Immature natural killer cell (primary cell): ENCODE measurements at regions not wholly inside any gene's neighbourhood (a gene's known extent, or its start where the extent isn't known, plus 50 kb on each side); places are given as distances from the start of the nearest gene placed in this dataset.

ENCODE experiments used
- DNase-seq, 3 donors: peaks; one replicate each; pipeline ENCODE4 v3.0.0; 2022; ENCODE audit warnings: mixed read lengths in 1 of 3
- H3K27ac Mint-ChIP-seq, 6 donors: one replicate each; pipeline ENCODE4 v1.8.0; 2020; ENCODE audit warnings: mixed read lengths in 6 of 6, mild to moderate bottlenecking in 5 of 6, inconsistent platforms in 4 of 6, moderate library complexity in 3 of 6
- H3K27me3 Mint-ChIP-seq, 3 donors: one replicate each; pipeline ENCODE4 v1.8.0; 2020 to 2021; ENCODE audit warnings: low read depth in 3 of 3, mild to moderate bottlenecking in 3 of 3, mixed read lengths in 3 of 3, moderate library complexity in 3 of 3, inconsistent platforms in 1 of 3
- H3K36me3 Mint-ChIP-seq, 3 donors: one replicate each; pipeline ENCODE4 v1.8.0; 2020; ENCODE audit warnings: mixed read lengths in 3 of 3, inconsistent platforms in 2 of 3, mild to moderate bottlenecking in 2 of 3
- H3K4me1 Mint-ChIP-seq, 2 donors: one replicate each; pipeline ENCODE4 v1.8.0; 2020; ENCODE audit warnings: inconsistent platforms in 2 of 2, mild to moderate bottlenecking in 2 of 2, mixed read lengths in 2 of 2, moderate library complexity in 1 of 2
- H3K4me3 Mint-ChIP-seq, 5 donors: one replicate each; pipeline ENCODE4 v1.8.0; 2020; ENCODE audit warnings: mild to moderate bottlenecking in 5 of 5, mixed read lengths in 5 of 5, inconsistent platforms in 3 of 5, moderate library complexity in 3 of 5
- H3K9me3 Mint-ChIP-seq, 6 donors: one replicate each; pipeline ENCODE4 v1.8.0; 2020; ENCODE audit warnings: mild to moderate bottlenecking in 6 of 6, mixed read lengths in 6 of 6, inconsistent platforms in 4 of 6, moderate library complexity in 3 of 6

DNA sequence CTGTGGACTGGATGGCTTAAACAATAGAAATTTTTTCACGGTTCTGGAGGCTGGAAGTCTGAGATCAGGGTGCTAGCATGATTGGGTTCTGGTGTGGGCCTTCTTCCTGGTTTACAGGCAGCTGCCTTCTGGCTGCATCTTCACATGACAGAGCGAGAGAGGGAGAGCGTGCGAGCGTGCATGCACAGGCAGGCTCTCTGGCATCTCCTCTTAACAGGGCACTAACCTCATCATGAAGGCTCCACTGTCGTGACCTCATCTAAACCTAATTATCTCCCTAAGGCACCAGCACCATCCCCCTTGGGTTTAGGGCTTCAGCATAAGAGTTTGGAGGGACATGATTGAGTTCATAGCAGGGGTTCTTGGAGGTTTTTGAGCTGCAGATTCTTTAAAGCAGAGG is 292.0 kb upstream of the C2CD4B start:
- H3K9me3 Mint-ChIP-seq, result peaks cover 0 to 2% (median 0%) of the 10 kb centered on the region in 6 donors
- no peaks in the 10 kb centered on the region for H3K4me1 Mint-ChIP-seq
- no peaks in the 10 kb centered on the region for H3K36me3 Mint-ChIP-seq
- no peak overlapping the region for H3K27ac Mint-ChIP-seq
- H3K4me3 Mint-ChIP-seq, result no peak overlapping the region
- no peak for DNase-seq
- peaks cover 0 to 5% (median 5%) of the 10 kb centered on the region in 3 donors for H3K27me3 Mint-ChIP-seq

DNA sequence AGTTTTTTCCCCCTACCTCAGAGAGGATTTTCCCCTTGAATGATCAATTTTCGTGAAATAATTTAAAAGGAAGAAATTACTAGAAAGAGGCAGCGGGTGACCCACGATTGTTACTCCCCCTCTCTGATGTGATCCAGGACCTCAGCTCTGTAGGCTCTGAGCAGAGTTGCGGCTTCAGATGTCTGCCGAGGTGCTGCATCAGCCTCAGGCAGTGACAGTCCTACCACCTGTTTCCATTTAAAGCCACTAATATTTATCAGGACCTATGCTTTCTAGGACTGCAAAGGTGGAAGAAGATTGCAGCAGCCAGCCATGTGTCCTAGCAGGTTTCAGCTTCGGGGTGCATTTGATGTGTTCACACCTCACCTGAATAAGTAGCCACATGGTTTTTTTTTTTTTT is 294.8 kb upstream of the C2CD4B start:
- Mint-ChIP-seq H3K36me3 (no peaks in the 10 kb centered on the region), H3K27me3 (peaks cover 0 to 5% (median 2%) of the 10 kb centered on the region in 3 donors), H3K4me3 (no peak overlapping the region), H3K9me3 (peaks cover 0 to 2% (median 0%) of the 10 kb centered on the region in 6 donors), H3K27ac (no peak overlapping the region), H3K4me1 (no peaks in the 10 kb centered on the region)
- DNase-seq, result no peak

GRCh38 chr15:62462268-62462667 is 297.2 kb upstream of the C2CD4B start:
- Mint-ChIP-seq H3K27me3 (peaks cover 2 to 5% (median 2%) of the 10 kb centered on the region in 3 donors), H3K27ac (no peak overlapping the region), H3K9me3 (peaks cover 0 to 2% (median 0%) of the 10 kb centered on the region in 6 donors), H3K36me3 (no peaks in the 10 kb centered on the region), H3K4me3 (no peak overlapping the region), H3K4me1 (no peaks in the 10 kb centered on the region)
- DNase-seq, result no peak

DNA sequence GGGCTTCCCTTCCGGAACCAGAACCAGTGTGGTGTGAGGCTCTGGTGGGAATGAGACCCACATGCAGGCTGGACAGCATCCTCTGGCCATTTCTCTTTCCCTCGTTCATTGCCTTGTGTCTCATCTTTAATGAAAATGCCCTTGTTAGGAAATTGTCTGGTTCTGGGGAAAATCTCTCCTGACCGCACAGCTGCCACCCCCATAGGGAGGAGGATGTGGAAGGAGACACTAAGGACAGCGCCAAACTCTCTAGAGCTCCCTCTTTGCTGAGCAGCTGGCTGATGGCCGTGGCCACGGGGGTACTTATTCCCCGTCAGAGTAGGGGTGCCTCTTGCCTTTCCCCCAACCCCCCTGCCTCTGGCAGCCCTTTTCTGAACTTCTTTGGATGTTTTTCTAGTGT is 297.6 kb upstream of the C2CD4B start:
- Mint-ChIP-seq H3K9me3 (peaks cover 0 to 2% (median 0%) of the 10 kb centered on the region in 6 donors), H3K36me3 (no peaks in the 10 kb centered on the region), H3K27me3 (peaks cover 2 to 5% (median 2%) of the 10 kb centered on the region in 3 donors), H3K4me1 (no peaks in the 10 kb centered on the region), H3K4me3 (no peak overlapping the region), H3K27ac (no peak overlapping the region)
- no peak for DNase-seq

DNA sequence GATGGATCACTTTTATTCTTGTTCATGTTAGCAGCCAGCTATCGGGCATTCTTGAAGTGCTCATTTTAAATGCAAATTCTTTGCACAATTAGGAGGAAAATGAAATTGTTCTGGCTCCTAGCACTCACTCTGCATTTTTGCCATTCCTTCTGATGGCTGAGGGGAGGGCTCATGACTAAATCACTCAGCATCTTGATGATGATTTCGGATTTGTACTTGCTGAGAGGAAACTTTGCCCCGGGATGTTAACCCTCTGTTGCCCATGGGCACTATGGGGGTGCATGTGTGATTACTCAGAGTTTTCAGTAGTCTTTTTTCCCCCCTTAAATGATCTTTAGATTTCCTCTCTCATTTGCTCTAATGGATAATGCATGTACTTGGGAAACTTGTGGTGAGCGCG is 299.6 kb upstream of the C2CD4B start:
- no peak overlapping the region for H3K27ac Mint-ChIP-seq
- no peak overlapping the region for H3K4me3 Mint-ChIP-seq
- H3K9me3 Mint-ChIP-seq, result peaks cover 0 to 2% (median 0%) of the 10 kb centered on the region in 6 donors
- H3K36me3 Mint-ChIP-seq, result no peaks in the 10 kb centered on the region
- no peaks in the 10 kb centered on the region for H3K4me1 Mint-ChIP-seq
- no peak for DNase-seq
- peaks cover 2 to 5% (median 4%) of the 10 kb centered on the region in 3 donors for H3K27me3 Mint-ChIP-seq

- Mint-ChIP-seq H3K36me3 (no peaks in the 10 kb centered on the region), H3K27me3 (peaks cover 2 to 5% (median 4%) of the 10 kb centered on the region in 3 donors), H3K4me1 (no peaks in the 10 kb centered on the region), H3K4me3 (no peak overlapping the region), H3K27ac (no peak overlapping the region), H3K9me3 (peaks cover 0 to 2% (median 0%) of the 10 kb centered on the region in 6 donors)
- DNase-seq, result no peak
Measured at GRCh38 chr15:62465173-62465572, 300.1 kb upstream of the C2CD4B start.

DNA sequence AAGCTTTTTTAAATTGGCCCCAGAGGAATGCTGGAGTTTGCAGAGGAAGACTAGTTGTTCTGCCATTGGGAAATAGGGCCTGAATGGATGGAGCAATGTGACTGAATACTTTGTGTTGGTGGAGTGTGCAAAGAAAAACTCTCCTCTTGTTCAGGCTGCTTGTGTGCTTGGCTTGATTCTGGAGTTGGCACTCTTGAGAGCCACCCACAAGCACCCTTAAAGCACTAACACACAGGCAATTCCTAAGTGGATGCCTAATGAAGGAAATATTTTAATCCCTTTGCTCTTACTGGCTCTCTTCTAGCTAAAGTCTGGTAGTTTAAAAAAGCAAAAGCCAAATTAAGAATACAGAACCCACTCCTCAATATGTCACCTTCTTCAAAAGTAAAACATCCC is 304.4 kb upstream of the C2CD4B start:
- Mint-ChIP-seq H3K27me3 (peaks cover 0 to 2% (median 2%) of the 10 kb centered on the region in 3 donors), H3K27ac (no peak overlapping the region), H3K4me1 (no peaks in the 10 kb centered on the region), H3K4me3 (no peak overlapping the region), H3K36me3 (no peaks in the 10 kb centered on the region), H3K9me3 (no peaks in the 10 kb centered on the region)
- no peak for DNase-seq

DNA sequence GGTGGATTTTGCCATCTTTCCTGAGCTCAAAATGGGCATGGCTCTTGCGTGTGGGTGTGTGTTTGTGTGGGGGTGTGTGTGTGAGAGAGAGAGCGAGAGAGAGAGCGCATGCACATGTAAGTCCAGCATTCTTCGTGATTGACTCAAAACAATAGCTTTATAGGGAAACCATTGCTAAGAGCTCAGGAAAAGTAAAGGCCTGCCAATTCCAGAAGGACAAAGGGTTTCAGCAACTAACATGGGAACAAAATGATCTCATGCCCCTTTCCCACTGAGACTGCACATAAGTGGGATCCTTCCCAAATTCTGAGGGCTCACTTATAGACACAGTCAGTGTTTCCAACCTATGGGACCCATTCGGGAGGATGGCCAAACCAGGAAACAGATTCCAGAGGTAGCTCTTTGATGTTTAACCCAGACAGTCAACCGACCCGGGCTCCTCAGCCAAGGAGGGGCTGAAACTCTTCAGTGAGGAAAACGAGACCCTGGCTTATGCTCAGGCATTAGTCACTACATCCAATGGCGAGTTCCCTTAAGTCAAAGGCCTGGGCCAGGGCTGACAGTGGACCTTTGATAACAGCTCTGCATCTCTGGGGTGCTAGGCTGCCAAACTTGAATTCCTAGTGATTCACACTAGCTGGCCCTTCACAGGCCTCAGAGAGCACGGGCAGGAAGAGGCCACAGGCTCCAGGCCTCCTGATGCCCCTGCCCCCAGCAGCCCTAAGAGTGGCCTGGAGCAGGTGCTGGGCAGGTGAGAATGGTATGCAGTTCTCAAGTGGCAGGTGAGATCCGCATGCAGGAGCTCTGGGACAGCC is 305.0 kb upstream of the C2CD4B start:
- Mint-ChIP-seq H3K9me3 (no peaks in the 10 kb centered on the region), H3K27ac (no peak overlapping the region), H3K36me3 (no peaks in the 10 kb centered on the region), H3K4me1 (no peaks in the 10 kb centered on the region), H3K27me3 (peaks cover 0 to 2% (median 2%) of the 10 kb centered on the region in 3 donors), H3K4me3 (no peak overlapping the region)
- no peak for DNase-seq

- no peak overlapping the region for H3K27ac Mint-ChIP-seq
- H3K9me3 Mint-ChIP-seq, result no peaks in the 10 kb centered on the region
- H3K4me1 Mint-ChIP-seq, result no peaks in the 10 kb centered on the region
- H3K36me3 Mint-ChIP-seq, result no peaks in the 10 kb centered on the region
- no peak overlapping the region for H3K4me3 Mint-ChIP-seq
- peaks cover 0 to 2% (median 0%) of the 10 kb centered on the region in 3 donors for H3K27me3 Mint-ChIP-seq
- DNase-seq, result no peak
Measured at GRCh38 chr15:62472616-62473299, 307.7 kb upstream of the C2CD4B start.

- Mint-ChIP-seq H3K4me3 (no peak overlapping the region), H3K9me3 (no peaks in the 10 kb centered on the region), H3K27me3 (no peaks in the 10 kb centered on the region), H3K27ac (no peak overlapping the region), H3K4me1 (no peaks in the 10 kb centered on the region), H3K36me3 (no peaks in the 10 kb centered on the region)
- no peak for DNase-seq
Measured at GRCh38 chr15:62474021-62474770, 309.1 kb upstream of the C2CD4B start.

DNA sequence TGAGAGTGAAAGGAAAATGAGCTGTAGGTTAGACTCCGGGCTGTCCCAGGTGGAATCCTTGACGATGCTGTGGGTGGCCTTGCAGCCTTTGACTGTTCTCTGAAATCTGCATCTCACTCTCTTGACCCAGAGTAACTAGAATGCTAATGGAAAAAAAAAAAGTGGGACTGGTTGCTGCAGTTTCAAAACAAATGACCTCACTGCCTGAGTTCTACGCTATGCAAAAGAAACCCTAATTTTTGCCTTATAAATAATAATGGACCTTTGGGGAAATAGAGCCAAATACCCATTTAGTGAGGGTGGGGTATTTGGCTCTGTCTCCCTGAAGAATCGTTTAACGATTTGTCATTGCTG is 309.7 kb upstream of the C2CD4B start:
- Mint-ChIP-seq H3K36me3 (no peaks in the 10 kb centered on the region), H3K27ac (no peak overlapping the region), H3K4me1 (no peaks in the 10 kb centered on the region), H3K9me3 (no peaks in the 10 kb centered on the region), H3K27me3 (peaks cover 0 to 1% (median 1%) of the 10 kb centered on the region in 3 donors), H3K4me3 (no peak overlapping the region)
- no peak for DNase-seq

GRCh38 chr15:62475591-62475990 is 310.5 kb upstream of the C2CD4B start:
- DNase-seq, result no peak
- Mint-ChIP-seq H3K27me3 (peaks cover 0 to 1% (median 1%) of the 10 kb centered on the region in 3 donors), H3K27ac (no peak overlapping the region), H3K36me3 (no peaks in the 10 kb centered on the region), H3K4me3 (no peak overlapping the region), H3K9me3 (no peaks in the 10 kb centered on the region), H3K4me1 (no peaks in the 10 kb centered on the region)

DNA sequence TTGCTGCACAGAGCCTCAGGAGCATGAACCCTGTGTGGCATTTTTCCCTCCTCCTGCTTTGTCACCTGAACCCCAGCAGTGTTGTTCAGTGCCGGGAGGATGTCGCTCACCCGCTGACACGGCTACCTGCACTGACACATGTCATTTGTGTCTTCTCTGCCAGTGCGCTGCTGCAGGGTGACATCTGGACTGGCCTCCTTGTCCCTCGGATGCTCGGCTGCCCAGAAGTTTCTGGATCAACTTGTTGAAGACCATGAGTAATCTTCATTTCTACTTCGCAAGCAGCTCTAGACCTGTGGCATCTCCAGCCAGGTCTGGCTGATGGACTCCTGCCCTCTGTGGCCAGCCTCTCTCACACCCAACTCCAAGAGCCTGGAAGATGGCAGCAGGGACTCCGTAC is 311.1 kb upstream of the C2CD4B start:
- Mint-ChIP-seq H3K4me1 (no peaks in the 10 kb centered on the region), H3K4me3 (no peak overlapping the region), H3K27me3 (peaks cover 0 to 1% (median 1%) of the 10 kb centered on the region in 3 donors), H3K9me3 (no peaks in the 10 kb centered on the region), H3K27ac (no peak overlapping the region), H3K36me3 (no peaks in the 10 kb centered on the region)
- no peak for DNase-seq

DNA sequence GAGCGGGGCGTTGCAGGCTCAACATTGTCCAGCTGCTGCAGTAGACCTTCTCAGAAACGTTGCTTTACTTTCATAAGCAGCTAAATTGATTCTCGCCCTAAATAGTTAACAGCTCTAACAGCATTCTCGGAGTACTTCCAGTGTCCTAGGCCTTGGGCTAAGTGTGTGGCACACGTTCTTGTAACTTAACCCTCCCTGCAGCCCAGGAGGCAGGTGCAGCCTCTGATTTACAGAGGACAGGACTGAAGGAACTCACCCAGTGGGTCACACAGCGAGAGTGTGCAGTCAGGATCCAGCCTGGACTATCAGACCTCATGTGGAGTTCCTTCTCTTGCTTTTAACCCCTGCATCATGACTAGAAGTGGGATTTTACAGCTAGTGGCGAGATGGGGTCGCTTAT is 312.8 kb upstream of the C2CD4B start:
- Mint-ChIP-seq H3K9me3 (no peaks in the 10 kb centered on the region), H3K36me3 (no peaks in the 10 kb centered on the region), H3K4me3 (no peak overlapping the region), H3K4me1 (no peaks in the 10 kb centered on the region), H3K27me3 (peaks cover 0 to 1% (median 1%) of the 10 kb centered on the region in 3 donors), H3K27ac (no peak overlapping the region)
- DNase-seq, result no peak
